Right cardiac atrium (tissue), 5 donors: ENCODE measurements at regions not wholly inside any gene's neighbourhood (a gene's known extent, or its start where the extent isn't known, plus 50 kb on each side); places are given as distances from the start of the nearest gene placed in this dataset.
"Not testable (repeated sequence)": the region's sequence is repeated elsewhere in the genome, so short reads cannot be mapped to it uniquely, and the experiment has no call there.

Experiments
- ATAC-seq, 2 donors: fragments of 200-7000 bp; cut with Tn5 transposase; one replicate each; pipeline versions ENCODE4 v1.8.0 to v1.9.1; 2020; ENCODE audit warnings: moderate library complexity in 2 of 2, mild to moderate bottlenecking in 1 of 2
- DNase-seq, 3 donors: peaks; one replicate each; pipeline ENCODE4 v3.0.0-alpha.2; 2020
- H3K27ac ChIP-seq: one replicate; pipeline ENCODE4 v1.5.1; 2013; ENCODE audit warnings: mild to moderate bottlenecking, low read length, control low read depth, moderate library complexity
- H3K27me3 ChIP-seq: one replicate; pipeline ENCODE4 v1.6.1; 2013; ENCODE audit not compliant: control insufficient read depth, insufficient read depth
- H3K4me1 ChIP-seq: one replicate; pipeline ENCODE4 v1.6.1; 2013; ENCODE audit warnings: low read length; ENCODE audit not compliant: control insufficient read depth, insufficient read depth
- H3K4me3 ChIP-seq: one replicate; pipeline ENCODE4 v1.5.1; 2013; ENCODE audit warnings: low read length, control low read depth
- H3K9me3 ChIP-seq: one replicate; pipeline ENCODE4 v1.6.1; 2013; ENCODE audit warnings: low read length; ENCODE audit not compliant: control insufficient read depth
- WGBS: extraction: QIAGEN DNeasy Blood & Tissue Kit; methylation state at CpG from one replicate; pipeline ENCODE4 v1.1.7; 2013; 5-methylcytosine and 5-hydroxymethylcytosine counted together
- intact Hi-C, 4 donors: fragments of 100-400 bp; cut with DNase I; formaldehyde crosslinking; loops; one replicate each; pipeline versions ENCODE4 v1.11.0 to v1.14.0; 2022 to 2023
- donor health status: healthy with polysubstance abuse.
- donor health status: DM: no; HTN: yes; CAD: no.
- donor health status: DM: no; HTN: no; CAD: no.
- donor health status: DM: no; HTN: yes; CAD: no; lungs with severe emphysema.
- donor health status: DM: yes; HTN: yes; CAD: no.

DNA sequence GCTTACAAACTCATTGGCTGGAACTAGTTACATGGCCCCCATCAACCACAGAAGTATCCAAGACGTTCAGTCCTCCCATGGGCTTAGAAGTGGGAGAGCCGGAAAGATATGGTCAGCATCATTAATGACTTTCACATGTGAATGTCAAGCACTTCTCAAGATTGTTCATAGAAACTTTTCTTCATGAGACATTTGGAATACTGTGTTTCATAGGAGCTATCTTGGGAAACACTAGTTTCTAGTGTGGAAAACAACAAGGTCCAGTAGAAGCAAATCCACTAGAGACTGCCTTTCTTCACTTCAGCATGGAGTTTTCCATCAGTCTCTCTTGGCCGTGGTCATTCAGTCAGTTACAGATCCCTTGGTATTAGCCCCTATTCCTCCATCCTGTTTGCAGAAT lies 160.9 kb downstream of the C11orf91 start:
- 33% methylated on average over 3 of the region's 3 CpGs for WGBS
- DNase-seq, result no peak
- ATAC-seq, result no peak
- no peak overlapping the region for H3K27ac ChIP-seq
- no peaks in the 10 kb centered on the region for H3K4me1 ChIP-seq
- H3K4me3 ChIP-seq, result no peak overlapping the region
- H3K27me3 ChIP-seq, result no peaks in the 10 kb centered on the region
- intact Hi-C loops, result loop anchor here in 3 of 4 donors (5.0 to 10.0 kb wide), 3 partner anchors 145 to 205 kb away; no protein-coding TSS in a partner anchor
- no peaks in the 10 kb centered on the region for H3K9me3 ChIP-seq

DNA sequence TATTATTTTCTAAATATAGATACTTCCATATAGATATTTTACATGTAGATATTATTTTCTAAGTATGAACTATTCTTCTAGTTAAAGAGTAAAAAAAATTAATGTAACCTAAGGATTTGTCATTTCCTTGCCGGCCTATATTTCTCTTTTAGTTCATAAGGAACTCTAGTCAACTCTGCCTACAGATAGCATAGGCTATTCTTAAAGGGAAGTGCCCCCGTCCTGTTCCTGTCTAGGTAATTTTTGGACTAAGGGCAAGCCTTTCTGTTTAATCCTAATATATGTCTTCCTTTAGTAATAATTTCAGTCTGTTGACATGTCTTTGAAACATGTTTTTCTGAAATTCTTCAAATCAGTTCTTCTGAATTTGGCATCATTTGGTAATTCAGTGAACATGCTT lies 161.9 kb downstream of the C11orf91 start:
- no peaks in the 10 kb centered on the region for H3K27me3 ChIP-seq
- no peak overlapping the region for H3K4me3 ChIP-seq
- DNase-seq (no peak), ATAC-seq (no peak)
- no peak overlapping the region for H3K27ac ChIP-seq
- no peaks in the 10 kb centered on the region for H3K4me1 ChIP-seq
- WGBS, result 75% methylated on average over 2 of the region's 2 CpGs
- no peaks in the 10 kb centered on the region for H3K9me3 ChIP-seq
- intact Hi-C loops, result no loop called here

DNA sequence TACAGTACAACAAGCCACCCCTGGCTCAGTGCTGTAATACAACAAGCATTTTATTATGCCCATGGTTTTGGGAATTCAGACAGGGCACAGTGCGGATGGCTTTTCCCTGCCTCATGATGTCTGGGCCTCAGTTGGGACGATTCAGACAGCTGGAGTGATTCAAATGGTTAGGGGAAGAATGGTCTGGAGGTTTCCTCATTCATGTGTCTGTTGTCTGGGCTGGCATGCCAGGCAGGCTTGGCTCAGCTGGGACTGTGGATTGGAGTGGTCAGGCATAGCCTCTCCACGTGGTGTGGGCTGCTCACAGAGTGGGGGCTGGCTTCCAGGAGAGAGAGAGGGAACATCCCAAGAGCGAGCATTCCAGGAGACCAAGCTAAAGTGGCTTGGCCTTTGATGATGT lies 164.4 kb downstream of the C11orf91 start:
- Histone ChIP-seq H3K27ac (no peak overlapping the region), H3K4me1 (no peaks in the 10 kb centered on the region), H3K9me3 (no peaks in the 10 kb centered on the region), H3K27me3 (no peaks in the 10 kb centered on the region), H3K4me3 (no peak overlapping the region)
- WGBS, result 81% methylated on average over 4 of the region's 4 CpGs
- ATAC-seq (no peak), DNase-seq (no peak)
- intact Hi-C loops, result no loop called here

DNA sequence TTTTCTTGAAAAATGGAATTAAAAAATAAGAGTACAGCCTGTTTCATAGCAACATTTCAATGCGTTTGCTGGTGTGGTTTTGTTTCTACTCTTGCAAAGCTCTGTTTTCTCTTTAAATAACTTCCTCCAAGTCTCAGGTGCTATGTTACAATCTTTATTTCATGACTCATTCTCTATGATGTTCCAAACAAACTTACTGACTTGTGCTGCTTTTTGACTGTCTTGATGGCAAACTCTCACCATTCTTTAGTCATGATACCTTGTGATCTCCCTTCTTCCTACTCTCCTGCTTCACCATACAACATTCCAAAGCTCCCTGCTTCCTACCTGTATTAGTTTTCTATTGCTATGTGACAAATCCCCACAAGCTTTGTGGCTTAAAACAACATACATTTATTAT lies 166.1 kb downstream of the C11orf91 start:
- DNase-seq (no peak), ATAC-seq (no peak)
- H3K27me3 ChIP-seq, result no peaks in the 10 kb centered on the region
- no peaks in the 10 kb centered on the region for H3K4me1 ChIP-seq
- 89% methylated on average over 1 of the region's 1 CpG for WGBS
- intact Hi-C loops, result no loop called here
- no peaks in the 10 kb centered on the region for H3K9me3 ChIP-seq
- no peak overlapping the region for H3K27ac ChIP-seq
- no peak overlapping the region for H3K4me3 ChIP-seq

DNA sequence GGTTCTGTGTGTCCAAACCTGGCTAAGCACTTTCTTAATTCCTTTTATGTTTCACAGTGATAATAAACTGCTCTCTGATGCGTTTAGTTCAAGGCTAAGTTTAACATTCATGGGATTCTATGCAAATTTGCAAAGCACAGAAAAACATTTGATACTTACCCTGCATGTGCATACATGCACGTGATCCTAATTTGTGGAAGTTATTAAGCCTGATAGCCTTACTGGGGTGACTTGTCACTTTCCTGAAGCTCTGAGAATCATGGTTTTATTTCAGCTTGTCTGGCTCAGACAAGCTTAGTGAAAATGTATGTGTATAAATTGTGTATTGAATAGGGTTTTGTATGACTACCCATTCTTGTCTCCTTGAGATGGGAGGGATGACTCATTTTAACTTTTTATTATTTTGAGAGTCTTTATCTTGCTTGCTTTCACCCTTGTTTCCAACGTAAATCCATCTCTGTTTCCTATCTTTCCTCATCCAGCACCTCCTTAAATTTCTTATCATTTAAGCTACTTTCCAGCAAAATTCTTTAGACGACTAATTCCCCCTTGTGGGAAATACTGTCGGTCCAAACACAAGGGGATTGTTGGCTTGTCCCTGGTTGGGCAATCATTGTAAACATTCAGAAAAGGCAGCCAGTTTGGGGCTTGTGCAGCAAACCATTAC lies 167.1 kb downstream of the C11orf91 start:
- Histone ChIP-seq H3K27ac (no peak overlapping the region), H3K27me3 (no peaks in the 10 kb centered on the region), H3K9me3 (no peaks in the 10 kb centered on the region), H3K4me3 (no peak overlapping the region), H3K4me1 (no peaks in the 10 kb centered on the region)
- DNase-seq (no peak), ATAC-seq (no peak)
- WGBS, result 34% methylated on average over 5 of the region's 5 CpGs
- intact Hi-C loops, result no loop called here

DNA sequence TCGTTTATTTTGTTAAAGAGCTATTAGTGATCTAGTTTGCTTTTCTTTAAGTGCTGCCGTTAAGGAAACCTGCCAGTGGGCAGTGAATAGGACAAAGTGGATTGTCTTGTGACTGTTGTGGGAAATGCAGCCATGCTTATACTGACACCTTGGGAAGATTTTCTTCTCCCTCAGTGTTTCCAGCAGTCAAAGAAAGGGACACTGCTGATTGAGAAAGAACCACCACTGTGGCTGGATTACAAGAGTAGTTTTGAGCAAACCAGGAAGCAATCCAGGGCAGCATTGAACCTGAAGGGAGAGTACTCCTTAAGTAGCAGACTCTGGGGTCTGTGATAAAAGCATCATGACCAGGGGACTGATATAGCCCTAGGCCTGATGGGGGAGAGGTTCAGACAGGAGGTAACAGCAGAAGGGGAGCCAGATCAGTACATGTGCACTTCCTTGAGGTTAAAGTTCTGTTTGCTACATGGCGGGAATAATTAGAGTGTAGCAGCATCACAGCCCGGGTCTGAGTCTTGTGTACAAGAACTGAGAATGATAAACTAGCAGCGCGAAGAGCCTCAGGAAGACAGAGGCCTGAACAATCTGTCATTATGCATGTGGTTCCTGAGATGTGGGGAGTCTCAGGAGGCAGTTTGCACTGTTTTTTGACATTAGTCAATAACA lies 167.8 kb downstream of the C11orf91 start:
- WGBS, result 75% methylated on average over 6 of the region's 6 CpGs
- DNase-seq (no peak), ATAC-seq (no peak)
- H3K4me3 ChIP-seq, result no peak overlapping the region
- H3K27me3 ChIP-seq, result no peaks in the 10 kb centered on the region
- no peaks in the 10 kb centered on the region for H3K9me3 ChIP-seq
- no peak overlapping the region for H3K27ac ChIP-seq
- no peaks in the 10 kb centered on the region for H3K4me1 ChIP-seq
- intact Hi-C loops, result no loop called here

DNA sequence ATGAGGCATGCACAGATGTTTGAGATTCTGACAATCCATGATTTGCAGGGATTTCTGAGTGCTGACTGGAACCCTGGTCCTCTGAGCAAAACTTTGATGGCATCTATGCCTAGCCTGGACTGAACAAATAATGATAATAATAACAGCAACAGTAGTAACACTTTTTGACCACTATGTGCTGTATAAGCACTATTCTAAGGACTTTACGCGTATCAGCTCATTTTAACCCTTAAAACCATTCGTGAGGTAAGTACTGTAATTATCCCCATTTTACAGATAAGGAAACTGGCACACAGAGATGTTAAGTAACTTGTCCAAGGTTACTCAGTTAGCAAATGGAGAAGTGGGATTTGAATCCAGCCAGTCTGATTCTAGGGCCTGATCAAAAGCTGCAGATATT lies 168.4 kb downstream of the C11orf91 start:
- Histone ChIP-seq H3K4me1 (no peaks in the 10 kb centered on the region), H3K9me3 (no peaks in the 10 kb centered on the region), H3K27me3 (no peaks in the 10 kb centered on the region), H3K4me3 (no peak overlapping the region), H3K27ac (no peak overlapping the region)
- WGBS, result 90% methylated on average over 3 of the region's 3 CpGs
- intact Hi-C loops, result no loop called here
- no peak for DNase-seq
- ATAC-seq, result no peak

DNA sequence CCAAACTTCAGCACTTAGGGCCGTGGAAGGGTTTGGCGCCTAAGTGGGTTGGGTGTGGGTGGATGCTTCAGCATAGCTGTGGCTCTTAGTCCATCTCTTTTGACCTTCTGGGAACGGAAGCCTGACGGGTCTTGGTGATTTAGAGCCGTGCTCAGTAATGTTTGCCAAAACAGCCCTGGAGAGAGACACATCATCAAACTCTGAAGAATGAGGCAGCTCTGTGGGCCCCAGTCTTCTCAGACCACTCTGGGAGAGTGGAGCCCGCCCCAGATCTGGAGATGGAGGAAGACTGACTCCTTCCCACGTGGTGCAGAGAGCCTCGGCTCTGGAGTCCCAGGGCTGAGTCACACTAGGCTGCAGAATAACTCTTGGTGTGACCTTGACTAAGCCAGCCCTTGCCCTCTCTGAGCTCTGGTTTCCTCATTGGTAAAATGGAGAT lies 168.9 kb downstream of the C11orf91 start:
- WGBS, result 64% methylated on average over 8 of the region's 8 CpGs
- intact Hi-C loops, result no loop called here
- Histone ChIP-seq H3K27me3 (no peaks in the 10 kb centered on the region), H3K9me3 (no peaks in the 10 kb centered on the region), H3K4me3 (no peak overlapping the region), H3K27ac (no peak overlapping the region), H3K4me1 (no peaks in the 10 kb centered on the region)
- no peak for DNase-seq
- no peak for ATAC-seq

DNA sequence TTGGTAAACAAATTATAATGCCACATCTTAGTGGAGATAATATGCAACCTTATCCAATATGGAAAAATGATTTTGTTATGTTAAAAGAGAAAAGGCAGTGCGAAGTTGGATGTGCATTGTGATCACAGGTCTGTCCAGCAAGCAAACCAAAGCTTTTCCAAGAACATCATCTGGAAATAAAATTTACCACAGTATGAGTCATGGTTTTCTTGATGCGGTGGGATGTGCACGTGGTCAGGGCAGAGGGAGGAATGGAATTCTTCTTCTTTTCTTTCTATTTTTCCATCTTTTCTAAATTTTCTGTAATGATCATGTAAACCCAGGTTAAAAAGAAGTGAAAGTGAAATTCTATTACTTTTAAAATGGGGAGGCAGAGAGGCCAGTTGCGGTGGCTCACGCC lies 169.8 kb downstream of the C11orf91 start:
- intact Hi-C loops, result no loop called here
- WGBS, result 86% methylated on average over 5 of the region's 5 CpGs
- Histone ChIP-seq H3K9me3 (no peaks in the 10 kb centered on the region), H3K4me1 (no peaks in the 10 kb centered on the region), H3K27me3 (no peaks in the 10 kb centered on the region), H3K4me3 (no peak overlapping the region), H3K27ac (no peak overlapping the region)
- ATAC-seq, result no peak
- no peak for DNase-seq

DNA sequence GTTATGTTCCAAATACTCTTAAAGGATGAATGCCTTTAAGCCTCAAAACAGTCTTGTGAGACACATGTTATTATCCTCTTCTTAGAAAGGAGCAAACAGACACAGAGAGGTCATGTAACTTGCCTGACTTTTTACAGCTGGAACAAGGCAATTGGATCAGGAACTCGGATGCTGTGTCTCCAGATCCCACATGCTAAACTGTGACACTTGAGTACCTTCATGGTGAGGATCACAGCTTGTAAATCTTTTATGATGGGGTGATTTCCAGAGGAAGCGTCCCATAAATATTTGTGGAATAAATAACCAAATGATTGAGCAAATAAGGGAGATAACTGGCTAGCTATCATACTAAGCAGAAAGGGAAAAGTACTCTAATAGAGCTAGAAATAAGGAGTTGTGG lies 171.2 kb downstream of the C11orf91 start:
- intact Hi-C loops, result no loop called here
- Histone ChIP-seq H3K27ac (no peak overlapping the region), H3K27me3 (no peaks in the 10 kb centered on the region), H3K4me3 (no peak overlapping the region), H3K4me1 (no peaks in the 10 kb centered on the region), H3K9me3 (no peaks in the 10 kb centered on the region)
- WGBS, result 82% methylated on average over 2 of the region's 2 CpGs
- no peak for ATAC-seq
- DNase-seq, result no peak

DNA sequence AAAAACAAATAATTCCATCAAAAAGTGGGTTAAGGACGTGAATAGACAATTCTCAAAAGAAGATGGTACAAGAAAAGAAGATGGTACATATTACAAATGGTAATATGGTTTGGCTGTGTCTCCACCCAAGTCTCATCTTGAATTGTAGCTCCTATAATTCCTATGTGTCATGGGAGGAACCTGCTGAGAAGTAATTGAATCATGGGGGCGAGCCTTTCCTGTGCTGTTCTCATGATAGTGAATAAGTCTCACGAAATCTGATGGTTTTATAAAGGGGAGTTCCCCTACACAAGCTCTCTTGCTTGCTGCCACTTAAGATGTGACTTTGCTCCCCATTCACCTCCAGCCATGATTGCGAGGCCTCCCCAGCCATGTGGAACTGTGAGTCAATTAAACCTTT lies 172.9 kb downstream of the C11orf91 start:
- intact Hi-C loops, DNase-seq: not testable (repeated sequence)
- WGBS, result 88% methylated on average over 4 of the region's 4 CpGs

More for the DNA sequence above, 172.9 kb downstream of the C11orf91 start:
- H3K27ac ChIP-seq, H3K4me3 ChIP-seq, H3K27me3 ChIP-seq, H3K9me3 ChIP-seq, ATAC-seq, H3K4me1 ChIP-seq: not testable (repeated sequence)
